DOHH2 (cell line): ENCODE measurements at regions not wholly inside any gene's neighbourhood (a gene's known extent, or its start where the extent isn't known, plus 50 kb on each side); places are given as distances from the start of the nearest gene placed in this dataset.

ENCODE experiments used
- EZH2phosphoT487 ChIP-seq: fragments of 200-600 bp; sonication (generic); IDR thresholded peaks from 2 replicates; pipeline ENCODE4 v1.6.1; 2017; ENCODE audit warnings: borderline replicate concordance, mild to moderate bottlenecking, antibody characterized with exemption, low read length, moderate library complexity, mixed read lengths
- TF ChIP-seq, protein P1 (sequence below): fragments of 200-600 bp; sonication (generic); IDR thresholded peaks from one replicate; pipeline ENCODE4 v1.5.1; 2014; ENCODE audit warnings: antibody characterized with exemption, mild to moderate bottlenecking, low read depth, low read length; ENCODE audit not compliant: poor library complexity, severe bottlenecking

DNA sequence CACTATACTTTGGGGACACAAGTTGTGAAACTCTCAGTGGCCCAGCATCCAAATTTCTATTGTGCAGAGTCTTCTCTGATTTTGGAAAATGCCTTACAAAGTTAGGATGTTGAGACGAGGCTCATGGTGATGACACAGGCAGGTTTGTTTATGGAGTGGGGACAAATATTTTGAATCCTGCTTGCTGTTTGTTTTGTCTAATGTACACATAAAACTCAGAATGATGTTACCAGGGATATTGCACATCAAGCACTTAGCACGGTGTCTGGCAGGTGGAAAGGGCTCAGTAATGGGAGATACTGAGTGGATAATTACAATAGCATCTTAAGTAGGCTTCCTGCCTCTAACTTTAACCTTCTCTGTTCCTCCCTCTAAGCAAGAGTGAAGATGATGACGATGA, 628.9 kb upstream of the TBX3 start:
- TF ChIP-seq, protein P1, sequence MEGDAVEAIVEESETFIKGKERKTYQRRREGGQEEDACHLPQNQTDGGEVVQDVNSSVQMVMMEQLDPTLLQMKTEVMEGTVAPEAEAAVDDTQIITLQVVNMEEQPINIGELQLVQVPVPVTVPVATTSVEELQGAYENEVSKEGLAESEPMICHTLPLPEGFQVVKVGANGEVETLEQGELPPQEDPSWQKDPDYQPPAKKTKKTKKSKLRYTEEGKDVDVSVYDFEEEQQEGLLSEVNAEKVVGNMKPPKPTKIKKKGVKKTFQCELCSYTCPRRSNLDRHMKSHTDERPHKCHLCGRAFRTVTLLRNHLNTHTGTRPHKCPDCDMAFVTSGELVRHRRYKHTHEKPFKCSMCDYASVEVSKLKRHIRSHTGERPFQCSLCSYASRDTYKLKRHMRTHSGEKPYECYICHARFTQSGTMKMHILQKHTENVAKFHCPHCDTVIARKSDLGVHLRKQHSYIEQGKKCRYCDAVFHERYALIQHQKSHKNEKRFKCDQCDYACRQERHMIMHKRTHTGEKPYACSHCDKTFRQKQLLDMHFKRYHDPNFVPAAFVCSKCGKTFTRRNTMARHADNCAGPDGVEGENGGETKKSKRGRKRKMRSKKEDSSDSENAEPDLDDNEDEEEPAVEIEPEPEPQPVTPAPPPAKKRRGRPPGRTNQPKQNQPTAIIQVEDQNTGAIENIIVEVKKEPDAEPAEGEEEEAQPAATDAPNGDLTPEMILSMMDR: no peak
- TF ChIP-seq EZH2phosphoT487: no peak
